ENCODE measurements at regions not wholly inside any gene's neighbourhood (a gene's known extent, or its start where the extent isn't known, plus 50 kb on each side); places are given as distances from the start of the nearest gene placed in this dataset.

GRCh38 chr10:111634191-111634590 is 549.4 kb downstream of the GPAM start:
- DNase-seq (ENCODE audit: low read depth in 1 of 2, low spot score in 2 of 2) = no peak
- no peaks in the 10 kb centered on the region for H3K27me3 ChIP-seq (replicated peaks in 1 of 4; ENCODE audit: control insufficient read depth in 3 of 4, extremely low read depth in 1 of 4, insufficient read depth in 3 of 4, low read length in 3 of 4)
- TF ChIP-seq CBX8 (IDR thresholded peaks at IDR 0.05; ENCODE audit: borderline replicate concordance, low read depth, low read length) (no peak), RBBP5 (IDR thresholded peaks at IDR 0.05; ENCODE audit: borderline replicate concordance, low read depth, low read length) (no peak), HDAC2 (IDR thresholded peaks at IDR 0.05; ENCODE audit: borderline replicate concordance in 1 of 2, low read depth in 2 of 2, low read length in 2 of 2) (no peak), SAP30 (IDR thresholded peaks at IDR 0.05; ENCODE audit: insufficient read depth, insufficient replicate concordance, low read length) (no peak), POLR2AphosphoS5 (IDR thresholded peaks at IDR 0.05; ENCODE audit: low read depth, low read length) (no peak), YY1 (IDR thresholded peaks at IDR 0.05; ENCODE audit: low read depth, low read length) (no peak)

More at GRCh38 chr10:111634191-111634590, 549.4 kb downstream of the GPAM start:
- H3K79me1 ChIP-seq (ENCODE audit: low read depth, low read length) = no peaks in the 10 kb centered on the region
- H2BK12ac ChIP-seq (ENCODE audit: low read depth, low read length) = no peak overlapping the region
- H3K36me3 ChIP-seq (ENCODE audit: control insufficient read depth in 2 of 4, insufficient read depth in 4 of 4, low read length in 3 of 4) = no peaks in the 10 kb centered on the region
- no peak overlapping the region for H3K4ac ChIP-seq (replicated peaks; ENCODE audit: insufficient read length, low read depth, low read length)
- no peak overlapping the region for H3K27ac ChIP-seq (ENCODE audit: low read depth, low read length)
- WGBS, 2 experiments (ENCODE audit: extremely low coverage in 1 of 2, insufficient coverage in 1 of 2, insufficient read length in 1 of 2, insufficient replicate concordance in 2 of 2, low coverage in 1 of 2, low lambda C conversion rate in 2 of 2, missing lambda C conversion rate in 1 of 2) = 94% methylated on average over 3 of the region's 3 CpGs; no CpG with 5 or more reads in 1 of the 2 experiments
- H3K23me2 ChIP-seq (ENCODE audit: low read depth, low read length) = no peaks in the 10 kb centered on the region; the same call in 1 of the 2 replicates
- H2AK5ac ChIP-seq (ENCODE audit: low read depth, low read length) = no peak overlapping the region
- H2AFZ ChIP-seq (ENCODE audit: low read length) = no peak overlapping the region
- H4K5ac ChIP-seq (ENCODE audit: insufficient read length, low read depth, low read length) = no peak overlapping the region
- H3K18ac ChIP-seq (ENCODE audit: extremely low read depth, low read length) = no peak overlapping the region
- H3K23ac ChIP-seq (ENCODE audit: insufficient read length) = no peak overlapping the region
- no peak for FAIRE-seq
- no peak overlapping the region for H2BK120ac ChIP-seq (replicated peaks; ENCODE audit: low read depth, low read length)
- POLR2A ChIA-PET (ENCODE audit: partially characterized antibody) = no interaction called here
- no peak overlapping the region for H4K8ac ChIP-seq (ENCODE audit: extremely low read depth, insufficient read depth, low read length)
- H2BK15ac ChIP-seq (ENCODE audit: low read length) = no peak overlapping the region
- no peak overlapping the region for H3K9ac ChIP-seq (replicated peaks in 1 of 4; ENCODE audit: extremely low read depth in 1 of 4, low read depth in 3 of 4, low read length in 3 of 4)
- H4K91ac ChIP-seq (replicated peaks; ENCODE audit: insufficient read length, low read length) = no peak overlapping the region
- H3K9me3 ChIP-seq (ENCODE audit: insufficient read depth in 2 of 2, low read depth in 1 of 2, low read length in 1 of 2) = peaks cover 10 to 11% of the 10 kb centered on the region in 2 experiments; a peak in 3 of 4 replicates
- H3K56ac ChIP-seq (replicated peaks; ENCODE audit: insufficient read length, low read depth, low read length) = no peak overlapping the region
- no peaks in the 10 kb centered on the region for H4K20me1 ChIP-seq (replicated peaks in 1 of 2; ENCODE audit: control insufficient read depth in 1 of 2, insufficient read depth in 2 of 2, low read length in 2 of 2)
- H3K79me2 ChIP-seq (ENCODE audit: control insufficient read depth in 1 of 2, insufficient read depth in 2 of 2, low read length in 2 of 2) = no peaks in the 10 kb centered on the region
- H3K4me1 ChIP-seq (replicated peaks in 1 of 4; ENCODE audit: control insufficient read depth in 3 of 4, insufficient read depth in 4 of 4, low read length in 3 of 4) = no peaks in the 10 kb centered on the region
- no peak overlapping the region for H2BK20ac ChIP-seq (ENCODE audit: low read length)
- no peak overlapping the region for H3K4me3 ChIP-seq (ENCODE audit: extremely low read depth in 1 of 4, insufficient read depth in 2 of 4, low read depth in 3 of 4, low read length in 4 of 4)
- no peak overlapping the region for H3K14ac ChIP-seq (ENCODE audit: insufficient read length)
- H2BK5ac ChIP-seq (ENCODE audit: low read depth, low read length) = no peak overlapping the region
- CTCF ChIA-PET (ENCODE audit: partially characterized antibody) = interaction anchor here (0.9 kb wide), 1 partner anchor 16 kb away, joined by 3 read pairs; no protein-coding TSS in a partner anchor
- H3K4me2 ChIP-seq (ENCODE audit: insufficient read depth in 1 of 2, low read depth in 2 of 2, low read length in 2 of 2) = no peak overlapping the region

All from H1 (cell line).